Loucy (cell line): ENCODE measurements at regions not wholly inside any gene's neighbourhood (a gene's known extent, or its start where the extent isn't known, plus 50 kb on each side); places are given as distances from the start of the nearest gene placed in this dataset.

Source experiments
- H2AFZ ChIP-seq: fragments of 200-600 bp; sonication (generic); 2 replicates; pipeline ENCODE4 v1.6.0; 2016; ENCODE audit warnings: antibody characterized with exemption, mild to moderate bottlenecking, low read length, moderate library complexity
- H3F3A ChIP-seq: fragments of 200-600 bp; 2 replicates; pipeline ENCODE4 v1.6.0; 2016; ENCODE audit warnings: antibody characterized with exemption, low read depth, mild to moderate bottlenecking
- H3K27me3 ChIP-seq: fragments of 200-600 bp; sonication (generic); 2 replicates; pipeline ENCODE4 v1.6.1; 2014; ENCODE audit warnings: low read length, mild to moderate bottlenecking; ENCODE audit not compliant: insufficient read depth, poor library complexity, severe bottlenecking
- H3K36me3 ChIP-seq: fragments of 200-600 bp; sonication (generic); 2 replicates; pipeline ENCODE4 v1.6.1; 2016; ENCODE audit warnings: low read length; ENCODE audit not compliant: insufficient read depth
- H3K4me1 ChIP-seq: fragments of 200-600 bp; sonication (generic); 2 replicates; pipeline ENCODE4 v1.5.1; 2014; ENCODE audit warnings: low read length, mild to moderate bottlenecking; ENCODE audit not compliant: insufficient read depth, poor library complexity, severe bottlenecking
- H3K4me2 ChIP-seq: fragments of 200-600 bp; sonication (generic); 2 replicates; pipeline ENCODE4 v1.6.0; 2014; ENCODE audit warnings: antibody characterized with exemption, low read length, low read depth, mild to moderate bottlenecking; ENCODE audit not compliant: poor library complexity, severe bottlenecking
- H3K4me3 ChIP-seq: fragments of 200-600 bp; sonication (generic); 2 replicates; pipeline ENCODE4 v1.5.1; 2014; ENCODE audit warnings: low read length, mild to moderate bottlenecking, mixed read lengths; ENCODE audit not compliant: poor library complexity, severe bottlenecking
- H3K79me2 ChIP-seq: fragments of 200-600 bp; sonication (generic); 2 replicates; pipeline ENCODE4 v1.6.1; 2014; ENCODE audit warnings: low read length; ENCODE audit not compliant: insufficient read depth
- H3K9ac ChIP-seq: fragments of 200-600 bp; sonication (generic); 2 replicates; pipeline ENCODE4 v1.6.0; 2014; ENCODE audit warnings: mild to moderate bottlenecking, low read depth, low read length, moderate library complexity; ENCODE audit not compliant: poor library complexity, severe bottlenecking
- H3K9me2 ChIP-seq: fragments of 200-600 bp; sonication (generic); replicated peaks from 2 replicates; pipeline ENCODE4 v1.6.1; 2016; ENCODE audit warnings: low read depth, low read length, mixed read lengths
- H3K9me3 ChIP-seq: fragments of 200-600 bp; sonication (generic); 2 replicates; pipeline ENCODE4 v1.6.1; 2014; ENCODE audit warnings: mild to moderate bottlenecking, antibody characterized with exemption, low read length, low read depth; ENCODE audit not compliant: insufficient read depth
- H4K20me1 ChIP-seq: fragments of 200-600 bp; sonication (generic); 2 replicates; pipeline ENCODE4 v1.6.0; 2014; ENCODE audit warnings: antibody characterized with exemption, low read length, mild to moderate bottlenecking; ENCODE audit not compliant: insufficient read depth, poor library complexity, severe bottlenecking
- CTCF ChIP-seq: fragments of 200-600 bp; sonication (generic); conservative IDR thresholded peaks from 2 replicates; pipeline ENCODE4 v1.5.1; 2014; ENCODE audit warnings: mild to moderate bottlenecking, antibody characterized with exemption, low read length
- EZH2phosphoT487 ChIP-seq: fragments of 200-600 bp; IDR thresholded peaks from 2 replicates; pipeline ENCODE4 v1.6.1; 2018; ENCODE audit warnings: antibody characterized with exemption, mild to moderate bottlenecking, moderate library complexity, borderline replicate concordance

GRCh38 chr1:232279909-232280400 lies 350.0 kb downstream of the SIPA1L2 start:
- Histone ChIP-seq H3K4me1 (peaks cover 6% of the 10 kb centered on the region), H3K9me2 (no peaks in the 10 kb centered on the region), H3K4me2 (no peak overlapping the region), H3K79me2 (no peaks in the 10 kb centered on the region), H3K9me3 (no peaks in the 10 kb centered on the region), H3K27me3 (no peaks in the 10 kb centered on the region), H3K9ac (no peak overlapping the region), H3K36me3 (no peaks in the 10 kb centered on the region), H4K20me1 (no peaks in the 10 kb centered on the region), H3K4me3 (no peak overlapping the region), H3F3A (no peaks in the 10 kb centered on the region), H2AFZ (no peak overlapping the region)
- TF ChIP-seq CTCF (no peak), EZH2phosphoT487 (no peak)

GRCh38 chr1:232278925-232279324 lies 351.0 kb downstream of the SIPA1L2 start:
- H3K4me2 ChIP-seq = no peak overlapping the region
- H3K4me1 ChIP-seq = peaks cover 4% of the 10 kb centered on the region
- no peaks in the 10 kb centered on the region for H3K9me2 ChIP-seq
- H4K20me1 ChIP-seq = no peaks in the 10 kb centered on the region
- TF ChIP-seq EZH2phosphoT487 = no peak
- TF ChIP-seq CTCF = no peak
- no peak overlapping the region for H3K4me3 ChIP-seq
- no peaks in the 10 kb centered on the region for H3K36me3 ChIP-seq
- H3K79me2 ChIP-seq = no peaks in the 10 kb centered on the region
- no peaks in the 10 kb centered on the region for H3K9me3 ChIP-seq
- H2AFZ ChIP-seq = no peak overlapping the region
- H3K9ac ChIP-seq = no peak overlapping the region
- H3F3A ChIP-seq = no peaks in the 10 kb centered on the region
- no peaks in the 10 kb centered on the region for H3K27me3 ChIP-seq

- Histone ChIP-seq H3K36me3 (no peaks in the 10 kb centered on the region), H3K9me2 (no peaks in the 10 kb centered on the region), H3K4me3 (no peak overlapping the region)
Observed at GRCh38 chr1:232276651-232277050, 353.3 kb downstream of the SIPA1L2 start.

More at GRCh38 chr1:232276651-232277050, 353.3 kb downstream of the SIPA1L2 start:
- Histone ChIP-seq H3K9me3 (no peaks in the 10 kb centered on the region), H3K79me2 (no peaks in the 10 kb centered on the region), H3K4me1 (no peaks in the 10 kb centered on the region), H4K20me1 (no peaks in the 10 kb centered on the region), H2AFZ (no peak overlapping the region), H3K4me2 (no peak overlapping the region), H3K27me3 (no peaks in the 10 kb centered on the region), H3F3A (no peaks in the 10 kb centered on the region), H3K9ac (no peak overlapping the region)
- TF ChIP-seq EZH2phosphoT487 (no peak), CTCF (no peak)
